PC-9 (cell line): ENCODE measurements at regions not wholly inside any gene's neighbourhood (a gene's known extent, or its start where the extent isn't known, plus 50 kb on each side); places are given as distances from the start of the nearest gene placed in this dataset.

ENCODE experiments used
- BruUV-seq: library from RNA; stranded (reverse); fragments of 400-500 nt; replicated peaks from 2 replicates; lab custom pipeline; 2021; lab: Mats Ljungman, UMichigan
- CTCF ChIA-PET: fragments of 300-600 bp; sonication (Branson Sonifier 250); formaldehyde crosslinking; loops from one replicate; lab custom pipeline; 2022; ENCODE audit warnings: antibody characterized with exemption; lab: Charles Lee
- POLR2A ChIA-PET: fragments of 300-600 bp; sonication (Branson Sonifier 250); formaldehyde crosslinking; loops from one replicate; lab custom pipeline; 2022; ENCODE audit warnings: antibody characterized with exemption; ENCODE audit not compliant: unreplicated experiment; lab: Charles Lee
- DNase-seq, 2 experiments: peaks; one replicate each; pipeline versions ENCODE4 v3.0.0 to v3.0.0-alpha.2; 2015 to 2022; ENCODE audit warnings: mixed read lengths in 1 of 2
- H2AFZ ChIP-seq: fragments of 200-600 bp; sonication (generic); 2 replicates; pipeline ENCODE4 v1.8.1; 2017; ENCODE audit warnings: antibody characterized with exemption
- H3F3A ChIP-seq: fragments of 200-600 bp; sonication (generic); 2 replicates; pipeline ENCODE4 v1.8.1; 2017; ENCODE audit warnings: antibody characterized with exemption, mild to moderate bottlenecking, low read depth; ENCODE audit not compliant: insufficient read depth
- H3K27ac ChIP-seq: fragments of 200-600 bp; sonication (generic); 2 replicates; pipeline ENCODE4 v1.6.1; 2016; ENCODE audit warnings: mixed run types
- H3K27me3 ChIP-seq: fragments of 200-600 bp; sonication (generic); 2 replicates; pipeline ENCODE4 v1.6.1; 2016; ENCODE audit warnings: low read depth, mixed run types; ENCODE audit not compliant: insufficient read depth
- H3K36me3 ChIP-seq: fragments of 200-600 bp; sonication (generic); 2 replicates; pipeline ENCODE4 v1.6.1; 2016; ENCODE audit warnings: low read depth, mixed run types
- H3K4me1 ChIP-seq: fragments of 200-600 bp; sonication (generic); replicated peaks from 2 replicates; pipeline ENCODE4 v1.6.1; 2016; ENCODE audit warnings: mixed run types; ENCODE audit not compliant: insufficient read depth
- H3K4me2 ChIP-seq: fragments of 200-600 bp; sonication (generic); 2 replicates; pipeline ENCODE4 v1.6.1; 2017; ENCODE audit warnings: mixed run types
- H3K4me3 ChIP-seq: fragments of 200-600 bp; sonication (generic); 2 replicates; pipeline ENCODE4 v1.6.1; 2016; ENCODE audit warnings: mixed run types
- H3K79me2 ChIP-seq: fragments of 200-600 bp; sonication (generic); 2 replicates; pipeline ENCODE4 v1.6.1; 2017; ENCODE audit warnings: low read depth, mixed run types
- H3K9me2 ChIP-seq: fragments of 200-600 bp; sonication (generic); 2 replicates; pipeline ENCODE4 v1.8.1; 2017; ENCODE audit warnings: mild to moderate bottlenecking; ENCODE audit not compliant: insufficient read depth
- H3K9me3 ChIP-seq: fragments of 200-600 bp; sonication (generic); 2 replicates; pipeline ENCODE4 v1.8.1; 2016; ENCODE audit warnings: low read depth; ENCODE audit not compliant: insufficient read depth
- H4K20me1 ChIP-seq: fragments of 200-600 bp; sonication (generic); 2 replicates; pipeline ENCODE4 v1.8.1; 2017; ENCODE audit not compliant: insufficient read depth
- EZH2 ChIP-seq: fragments of 200-600 bp; sonication (generic); IDR thresholded peaks from 2 replicates; pipeline ENCODE4 v1.8.0; 2017; ENCODE audit warnings: antibody characterized with exemption, low read depth
- intact Hi-C: fragments of 100-400 bp; cut with micrococcal nuclease; formaldehyde crosslinking; loops from one replicate; pipeline ENCODE4 v1.10.0; 2022; ENCODE audit not compliant: unreplicated experiment
- TF ChIP-seq, protein P1 (sequence below): fragments of 200-600 bp; sonication (generic); conservative IDR thresholded peaks from 2 replicates; pipeline ENCODE4 v1.6.1; 2017; ENCODE audit warnings: mixed run types, antibody characterized with exemption, mild to moderate bottlenecking, moderate library complexity

DNA sequence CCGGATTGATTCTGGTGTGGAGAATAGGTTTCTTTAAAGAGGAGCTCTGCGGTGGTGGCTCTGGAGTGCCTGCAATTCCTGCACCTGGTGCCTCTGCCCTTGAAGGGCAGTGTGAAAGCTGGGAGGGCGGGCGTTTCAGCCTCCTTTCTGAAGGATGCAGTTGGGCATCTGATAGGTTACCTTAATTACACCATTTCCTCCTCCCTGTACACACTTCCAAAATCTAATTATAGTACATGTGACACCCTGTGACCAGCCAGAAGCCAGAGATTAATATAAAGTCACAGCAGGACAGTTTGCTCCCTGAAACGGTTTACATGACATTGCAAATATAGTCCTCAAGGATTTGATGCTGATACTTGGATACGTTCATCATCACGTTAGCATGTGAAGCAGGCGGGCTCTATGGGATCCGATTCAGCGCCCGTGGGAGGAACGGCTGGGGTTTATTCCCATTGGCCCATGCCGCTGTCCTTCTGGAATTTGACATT lies 548.2 kb downstream of the QKI start:
- Histone ChIP-seq H3K9me2 (no peaks in the 10 kb centered on the region), H2AFZ (no peak overlapping the region), H4K20me1 (no peaks in the 10 kb centered on the region), H3K27ac (no peak overlapping the region), H3K4me1 (no peaks in the 10 kb centered on the region), H3K79me2 (no peaks in the 10 kb centered on the region), H3K36me3 (no peaks in the 10 kb centered on the region), H3K9me3 (no peaks in the 10 kb centered on the region), H3K27me3 (peaks cover 71% of the 10 kb centered on the region), H3F3A (no peaks in the 10 kb centered on the region), H3K4me2 (no peak overlapping the region), H3K4me3 (no peak overlapping the region)
- intact Hi-C loops = no loop called here
- ChIA-PET POLR2A (no interaction called here), CTCF (interaction anchor here (0.6 kb wide), 1 partner anchor 1175 kb away, joined by 3 read pairs; no protein-coding TSS in a partner anchor)
- TF ChIP-seq EZH2 = no peak
- TF ChIP-seq, protein P1, sequence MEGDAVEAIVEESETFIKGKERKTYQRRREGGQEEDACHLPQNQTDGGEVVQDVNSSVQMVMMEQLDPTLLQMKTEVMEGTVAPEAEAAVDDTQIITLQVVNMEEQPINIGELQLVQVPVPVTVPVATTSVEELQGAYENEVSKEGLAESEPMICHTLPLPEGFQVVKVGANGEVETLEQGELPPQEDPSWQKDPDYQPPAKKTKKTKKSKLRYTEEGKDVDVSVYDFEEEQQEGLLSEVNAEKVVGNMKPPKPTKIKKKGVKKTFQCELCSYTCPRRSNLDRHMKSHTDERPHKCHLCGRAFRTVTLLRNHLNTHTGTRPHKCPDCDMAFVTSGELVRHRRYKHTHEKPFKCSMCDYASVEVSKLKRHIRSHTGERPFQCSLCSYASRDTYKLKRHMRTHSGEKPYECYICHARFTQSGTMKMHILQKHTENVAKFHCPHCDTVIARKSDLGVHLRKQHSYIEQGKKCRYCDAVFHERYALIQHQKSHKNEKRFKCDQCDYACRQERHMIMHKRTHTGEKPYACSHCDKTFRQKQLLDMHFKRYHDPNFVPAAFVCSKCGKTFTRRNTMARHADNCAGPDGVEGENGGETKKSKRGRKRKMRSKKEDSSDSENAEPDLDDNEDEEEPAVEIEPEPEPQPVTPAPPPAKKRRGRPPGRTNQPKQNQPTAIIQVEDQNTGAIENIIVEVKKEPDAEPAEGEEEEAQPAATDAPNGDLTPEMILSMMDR = no peak
- DNase-seq = no peak
- no TSS peak for BruUV-seq

DNA sequence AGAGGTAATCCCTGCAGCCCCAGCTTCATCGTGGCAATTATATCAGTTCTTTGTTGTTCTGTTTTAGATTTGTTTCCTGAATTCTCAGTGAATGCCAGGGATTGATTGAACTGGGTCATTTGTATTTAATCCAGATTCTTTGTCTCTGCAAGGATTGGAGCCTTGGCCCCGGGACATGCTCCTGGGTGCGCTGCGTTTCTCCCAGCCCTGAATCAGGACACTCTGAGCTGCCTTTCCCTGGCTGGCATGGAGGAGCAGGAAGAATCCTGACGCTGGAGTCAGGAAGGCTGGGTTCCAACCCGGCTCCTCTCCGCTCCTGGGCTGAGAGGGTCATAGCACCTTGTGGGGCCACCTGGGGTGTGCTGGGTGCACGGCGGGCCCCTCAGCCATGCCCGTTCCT lies 545.6 kb downstream of the QKI start:
- CTCF ChIA-PET = no interaction called here
- Histone ChIP-seq H3K4me1 (no peaks in the 10 kb centered on the region), H3K4me2 (no peak overlapping the region), H4K20me1 (no peaks in the 10 kb centered on the region), H3K36me3 (no peaks in the 10 kb centered on the region), H3K27ac (no peak overlapping the region), H3K9me2 (no peaks in the 10 kb centered on the region), H3K27me3 (peaks cover 49% of the 10 kb centered on the region), H2AFZ (no peak overlapping the region), H3F3A (no peaks in the 10 kb centered on the region), H3K79me2 (no peaks in the 10 kb centered on the region), H3K9me3 (no peaks in the 10 kb centered on the region; the same call in 1 of the 2 replicates), H3K4me3 (no peak overlapping the region)
- POLR2A ChIA-PET = no interaction called here
- TF ChIP-seq EZH2 = no peak
- TF ChIP-seq, protein P1 = no peak
- no TSS peak for BruUV-seq
- intact Hi-C loops = no loop called here
- no peak for DNase-seq

DNA sequence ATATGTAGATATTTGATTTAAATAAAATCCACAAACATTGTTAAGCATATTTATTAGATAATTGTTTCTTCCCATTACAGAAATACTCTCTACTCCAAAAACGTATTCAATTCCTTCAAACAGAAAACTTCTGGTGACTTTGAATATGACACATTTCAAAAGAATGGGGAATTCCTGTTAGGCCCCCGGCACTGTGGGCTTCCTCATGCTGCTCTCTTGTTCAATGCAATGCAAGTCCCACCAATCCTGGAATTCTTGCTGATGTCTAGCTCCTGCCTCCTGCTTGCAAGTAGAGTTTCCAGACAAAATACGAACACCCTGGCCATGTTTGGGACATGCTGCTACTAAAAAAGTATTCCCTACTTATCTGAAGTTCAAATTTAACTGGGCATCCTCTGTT lies 544.1 kb downstream of the QKI start:
- H3K27me3 ChIP-seq = peaks cover 42% of the 10 kb centered on the region
- no peak overlapping the region for H2AFZ ChIP-seq
- CTCF ChIA-PET = no interaction called here
- H3K4me2 ChIP-seq = no peak overlapping the region
- no peak for DNase-seq
- H4K20me1 ChIP-seq = no peaks in the 10 kb centered on the region
- no peaks in the 10 kb centered on the region; the same call in 1 of the 2 replicates for H3K9me3 ChIP-seq
- BruUV-seq = no TSS peak
- POLR2A ChIA-PET = no interaction called here
- no peaks in the 10 kb centered on the region for H3K9me2 ChIP-seq
- TF ChIP-seq EZH2 = no peak
- TF ChIP-seq, protein P1 = no peak
- no peak overlapping the region for H3K27ac ChIP-seq
- no peaks in the 10 kb centered on the region for H3K79me2 ChIP-seq
- H3K4me3 ChIP-seq = no peak overlapping the region
- intact Hi-C loops = loop anchor here (5.0 kb wide), 2 partner anchors 541 to 776 kb away; no protein-coding TSS in a partner anchor
- H3F3A ChIP-seq = no peaks in the 10 kb centered on the region
- H3K4me1 ChIP-seq = no peaks in the 10 kb centered on the region
- H3K36me3 ChIP-seq = no peaks in the 10 kb centered on the region
